ENCODE measurements at regions not wholly inside any gene's neighbourhood (a gene's known extent, or its start where the extent isn't known, plus 50 kb on each side); places are given as distances from the start of the nearest gene placed in this dataset.

- peak; percentile 32 to 56 (median 38) for TF ChIP-seq CTCF (IDR thresholded peaks at IDR 0.05; ENCODE audit: unreplicated experiment in 3 of 3)
- Mint-ChIP-seq H3K36me3 (ENCODE audit: low read depth) (no peaks in the 10 kb centered on the region), H3K27me3 (ENCODE audit: low read depth) (peaks cover 58% of the 10 kb centered on the region), H3K9me3 (no peaks in the 10 kb centered on the region), H3K4me3 (no peak overlapping the region), H3K27ac (no peak overlapping the region), H3K4me1 (no peaks in the 10 kb centered on the region)
Observed at GRCh38 chr3:43855674-43856299, 165.0 kb downstream of the ABHD5 start.

DNA sequence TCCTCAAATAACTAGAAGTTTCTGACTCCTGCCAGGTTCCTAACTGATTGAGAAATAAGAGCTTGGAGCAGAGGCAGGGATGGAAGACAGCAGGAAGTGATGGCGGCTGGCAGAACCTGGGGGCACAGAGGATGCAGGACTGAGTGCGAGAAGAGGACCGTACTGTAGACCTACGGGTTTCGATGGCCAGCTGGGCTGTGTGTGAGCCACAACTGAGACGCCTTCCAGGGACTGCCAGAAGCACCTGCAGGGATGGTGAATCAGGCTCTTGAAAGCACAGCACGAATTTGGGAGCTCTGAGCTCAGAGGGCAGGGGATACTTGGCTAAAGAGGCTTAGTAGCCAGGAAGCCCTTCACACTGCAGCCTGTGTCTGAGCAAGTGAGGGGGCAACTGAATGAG, 165.6 kb downstream of the ABHD5 start:
- no peak for TF ChIP-seq CTCF (IDR thresholded peaks at IDR 0.05; ENCODE audit: unreplicated experiment in 3 of 3)
- Mint-ChIP-seq H3K9me3 (no peaks in the 10 kb centered on the region), H3K27ac (no peak overlapping the region), H3K4me3 (no peak overlapping the region), H3K36me3 (ENCODE audit: low read depth) (no peaks in the 10 kb centered on the region), H3K27me3 (ENCODE audit: low read depth) (peaks cover 63% of the 10 kb centered on the region), H3K4me1 (no peaks in the 10 kb centered on the region)

DNA sequence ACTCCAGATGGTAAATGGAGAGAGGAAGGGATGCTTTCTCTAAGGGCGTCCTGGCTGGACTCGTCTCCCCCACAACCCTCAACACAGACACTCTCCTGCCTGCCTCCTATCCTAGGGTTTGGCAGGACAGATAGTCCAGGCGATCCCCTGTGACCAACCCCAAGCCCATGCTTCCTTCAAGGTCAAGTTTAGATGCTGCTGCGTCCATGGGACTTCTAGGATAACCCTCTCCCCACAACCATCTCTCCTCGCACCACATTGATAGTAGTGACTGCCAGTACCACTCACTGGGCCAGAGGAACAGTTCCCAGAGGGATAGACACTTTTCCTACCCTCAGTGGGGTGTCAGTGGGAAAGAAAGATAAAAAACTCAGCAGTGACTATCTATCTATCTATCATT, 166.0 kb downstream of the ABHD5 start:
- Mint-ChIP-seq H3K4me1 (no peaks in the 10 kb centered on the region), H3K4me3 (no peak overlapping the region), H3K27ac (no peak overlapping the region), H3K27me3 (ENCODE audit: low read depth) (peaks cover 67% of the 10 kb centered on the region), H3K9me3 (no peaks in the 10 kb centered on the region), H3K36me3 (ENCODE audit: low read depth) (no peaks in the 10 kb centered on the region)
- TF ChIP-seq CTCF (IDR thresholded peaks at IDR 0.05; ENCODE audit: unreplicated experiment in 3 of 3): no peak

- no peaks in the 10 kb centered on the region for H3K9me3 Mint-ChIP-seq
Observed at GRCh38 chr3:43857361-43858293, 166.9 kb downstream of the ABHD5 start.

GRCh38 chr3:43858294-43858701, 167.6 kb downstream of the ABHD5 start:
- H3K4me1 Mint-ChIP-seq: no peaks in the 10 kb centered on the region
- H3K27me3 Mint-ChIP-seq (ENCODE audit: low read depth): peaks cover 74% of the 10 kb centered on the region
- H3K9me3 Mint-ChIP-seq: no peaks in the 10 kb centered on the region
- no peak overlapping the region for H3K27ac Mint-ChIP-seq
- no peak overlapping the region for H3K4me3 Mint-ChIP-seq
- H3K36me3 Mint-ChIP-seq (ENCODE audit: low read depth): no peaks in the 10 kb centered on the region
- TF ChIP-seq CTCF (IDR thresholded peaks at IDR 0.05; ENCODE audit: unreplicated experiment in 3 of 3): no peak

More at GRCh38 chr3:43857361-43858293, 166.9 kb downstream of the ABHD5 start:
- H3K36me3 Mint-ChIP-seq (ENCODE audit: low read depth): no peaks in the 10 kb centered on the region
- H3K4me1 Mint-ChIP-seq: no peaks in the 10 kb centered on the region
- H3K4me3 Mint-ChIP-seq: no peak overlapping the region
- H3K27ac Mint-ChIP-seq: no peak overlapping the region
- H3K27me3 Mint-ChIP-seq (ENCODE audit: low read depth): peaks cover 71% of the 10 kb centered on the region
- no peak for TF ChIP-seq CTCF (IDR thresholded peaks at IDR 0.05; ENCODE audit: unreplicated experiment in 3 of 3)
